H1 (cell line): ENCODE measurements at regions not wholly inside any gene's neighbourhood (a gene's known extent, or its start where the extent isn't known, plus 50 kb on each side); places are given as distances from the start of the nearest gene placed in this dataset.

ENCODE experiments used
- SP4 ChIP-seq: IDR thresholded peaks from 2 replicates; pipeline ENCODE4 v1.6.1; 2012; ENCODE audit warnings: low read length, inconsistent platforms

DNA sequence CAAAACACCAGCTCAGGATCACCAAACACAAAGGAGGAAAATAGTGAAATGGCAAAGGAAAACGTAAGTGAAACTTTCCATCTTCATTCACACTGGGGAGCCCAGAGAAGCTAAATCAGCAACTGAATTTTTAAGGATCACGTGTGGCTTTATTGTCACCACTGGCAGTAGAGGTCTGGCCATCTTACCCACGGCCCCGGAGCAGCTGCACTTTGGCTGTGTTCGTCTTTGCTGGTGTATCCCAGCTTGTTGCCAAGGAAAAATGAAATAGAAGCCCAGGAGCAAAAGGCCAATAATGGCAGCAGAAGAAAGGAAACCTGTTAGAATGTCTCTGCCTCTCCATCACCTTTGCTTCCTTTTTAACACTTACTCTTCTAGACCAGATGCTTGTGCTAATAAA, 274.7 kb downstream of the FOXO1 start (continued):
- no peak for TF ChIP-seq SP4
